HG03064 (cell line): ENCODE measurements at regions not wholly inside any gene's neighbourhood (a gene's known extent, or its start where the extent isn't known, plus 50 kb on each side); places are given as distances from the start of the nearest gene placed in this dataset.
"Not testable (repeated sequence)": the region's sequence is repeated elsewhere in the genome, so short reads cannot be mapped to it uniquely, and the experiment has no call there.

Experiments used
- ATAC-seq: cut with Tn5 transposase; IDR thresholded peaks from one replicate; pipeline ENCODE4 v1.9.1; 2021; ENCODE audit warnings: low read depth; ENCODE audit not compliant: unreplicated experiment

- no peak for ATAC-seq
Observed at GRCh38 chr3:36656873-36657272, 107.5 kb downstream of the DCLK3 start.

GRCh38 chr3:36653095-36653494 is 111.3 kb downstream of the DCLK3 start:
- no peak for ATAC-seq

GRCh38 chr3:36652104-36652503 is 112.2 kb downstream of the DCLK3 start:
- ATAC-seq: no peak

GRCh38 chr3:36650271-36650671 is 114.1 kb downstream of the DCLK3 start:
- no peak for ATAC-seq

GRCh38 chr3:36649125-36649524 is 115.2 kb downstream of the DCLK3 start:
- no peak for ATAC-seq

GRCh38 chr3:36648241-36649034 is 115.9 kb downstream of the DCLK3 start:
- ATAC-seq: peak; percentile 79

GRCh38 chr3:36647423-36647853 is 116.9 kb downstream of the DCLK3 start:
- no peak for ATAC-seq

- no peak for ATAC-seq
Observed at GRCh38 chr3:36643192-36643591, 121.2 kb downstream of the DCLK3 start.

GRCh38 chr3:36635731-36636130 is 128.6 kb downstream of the DCLK3 start:
- no peak for ATAC-seq

GRCh38 chr3:36633897-36634296 is 130.5 kb downstream of the DCLK3 start:
- not testable (repeated sequence) for ATAC-seq

- ATAC-seq: no peak
Observed at GRCh38 chr3:36633060-36633459, 131.3 kb downstream of the DCLK3 start.

- ATAC-seq: no peak
Observed at GRCh38 chr3:36631549-36631948, 132.8 kb downstream of the DCLK3 start.

GRCh38 chr3:36615861-36616260 is 148.5 kb downstream of the DCLK3 start:
- no peak for ATAC-seq

GRCh38 chr3:36606871-36607765 is 157.2 kb downstream of the DCLK3 start:
- no peak for ATAC-seq

GRCh38 chr3:36603423-36603822 is 160.9 kb downstream of the DCLK3 start:
- no peak for ATAC-seq

GRCh38 chr3:36600404-36600803 is 163.9 kb downstream of the DCLK3 start:
- ATAC-seq: no peak
